DMS 273 (cell line): ENCODE measurements at regions not wholly inside any gene's neighbourhood (a gene's known extent, or its start where the extent isn't known, plus 50 kb on each side); places are given as distances from the start of the nearest gene placed in this dataset.
"Not testable (repeated sequence)": the region's sequence is repeated elsewhere in the genome, so short reads cannot be mapped to it uniquely, and the experiment has no call there.

ENCODE experiments used
- DNase-seq: peaks from one replicate; lab custom pipeline; 2025; ENCODE audit not compliant: unreplicated experiment; lab: John Stamatoyannopoulos, UW

DNA sequence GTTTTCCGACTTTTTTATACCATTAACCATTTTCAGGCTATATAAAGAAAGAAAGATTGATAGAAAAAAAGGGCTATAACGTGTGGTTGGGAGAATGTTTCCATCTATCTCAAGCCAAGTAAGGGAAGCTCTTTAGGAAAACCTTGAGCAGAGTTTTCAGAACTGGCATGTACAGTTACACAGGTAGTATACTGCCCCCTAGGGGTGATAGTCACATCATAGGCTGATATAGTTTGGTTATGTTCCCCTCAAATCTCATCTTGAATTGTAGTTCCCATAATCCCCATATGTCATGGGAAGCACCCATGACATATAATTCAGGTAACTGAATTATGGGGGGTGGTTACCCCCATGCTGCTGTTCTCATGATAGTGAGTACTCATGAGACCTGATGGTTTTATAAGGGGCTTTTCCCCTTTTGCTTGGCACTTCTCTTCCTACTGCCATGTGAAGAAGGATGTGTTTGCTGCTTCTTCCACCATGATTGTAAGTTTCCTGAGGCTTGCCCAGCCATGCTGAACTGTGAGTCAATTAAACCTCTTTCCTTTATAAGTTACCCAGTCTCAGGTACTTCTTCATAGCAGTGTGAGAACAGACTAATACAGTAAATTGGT is 186.8 kb downstream of the TMA16 start:
- DNase-seq = peak; percentile 62

DNA sequence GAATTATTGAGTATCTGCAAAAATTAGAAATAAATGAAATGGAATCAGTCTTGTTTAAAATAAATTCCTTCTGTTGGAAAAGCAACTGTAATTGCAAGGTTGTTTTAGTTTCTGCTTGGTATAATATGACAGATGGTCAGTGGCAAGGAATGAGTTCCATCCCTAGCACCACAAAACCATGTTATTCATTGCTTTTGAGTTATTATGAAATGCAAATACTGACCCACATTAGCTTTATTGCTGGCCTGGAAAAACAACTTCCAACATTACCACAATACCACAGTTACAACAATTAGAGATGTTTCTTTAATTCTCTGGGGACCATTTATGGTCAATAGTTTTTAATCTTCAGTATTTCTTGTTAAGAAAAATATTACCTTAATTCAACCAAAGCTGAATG is 194.4 kb downstream of the TMA16 start:
- DNase-seq = no peak

DNA sequence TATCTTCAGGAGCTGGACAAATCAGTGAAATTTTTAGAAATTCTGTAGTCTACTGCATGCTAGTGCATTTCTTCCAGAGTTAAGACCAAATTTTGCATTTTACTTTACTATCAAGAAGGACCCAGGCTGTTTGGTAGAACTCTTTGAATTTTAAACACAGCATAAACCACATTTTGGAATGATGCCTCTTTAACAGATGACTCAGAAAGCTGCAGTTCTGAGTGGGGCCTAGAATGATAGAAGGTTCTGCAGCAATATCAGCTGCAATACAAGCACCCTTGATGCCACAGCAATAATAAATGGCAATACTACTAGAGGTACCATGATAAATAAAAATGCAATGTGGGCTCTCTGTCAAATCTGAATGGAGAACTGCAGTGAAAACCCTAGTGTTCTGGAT is 198.7 kb downstream of the TMA16 start:
- no peak for DNase-seq

GRCh38 chr4:163693776-163694175 is 199.3 kb downstream of the TMA16 start:
- no peak for DNase-seq

DNA sequence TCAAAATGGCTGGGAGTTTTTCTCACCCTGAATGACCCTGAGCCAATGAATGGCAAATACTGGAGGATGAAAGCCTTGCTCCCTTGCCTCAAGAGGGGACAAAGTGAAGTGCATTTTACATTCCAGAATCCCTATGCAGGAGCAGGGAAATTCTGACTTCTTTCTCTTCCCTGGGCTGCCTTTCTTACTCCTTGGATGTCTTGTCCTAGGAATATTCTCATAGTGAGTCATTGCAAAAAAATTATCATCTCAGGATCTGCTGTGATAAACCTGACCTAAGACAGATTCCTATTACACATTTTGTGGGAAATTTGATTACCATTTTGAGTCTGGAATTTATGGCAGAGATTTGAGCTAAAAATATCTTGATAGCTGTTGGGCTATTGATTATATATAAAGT is 199.9 kb downstream of the TMA16 start:
- DNase-seq = no peak

- DNase-seq = no peak
These were observed 202.6 kb downstream of the TMA16 start for GRCh38 chr4:163697121-163697520.

- not testable (repeated sequence) for DNase-seq
These were observed 205.9 kb downstream of the TMA16 start for GRCh38 chr4:163700383-163700782.

- peak; percentile 20 for DNase-seq
These were observed 207.4 kb downstream of the TMA16 start for GRCh38 chr4:163701916-163702315.

DNA sequence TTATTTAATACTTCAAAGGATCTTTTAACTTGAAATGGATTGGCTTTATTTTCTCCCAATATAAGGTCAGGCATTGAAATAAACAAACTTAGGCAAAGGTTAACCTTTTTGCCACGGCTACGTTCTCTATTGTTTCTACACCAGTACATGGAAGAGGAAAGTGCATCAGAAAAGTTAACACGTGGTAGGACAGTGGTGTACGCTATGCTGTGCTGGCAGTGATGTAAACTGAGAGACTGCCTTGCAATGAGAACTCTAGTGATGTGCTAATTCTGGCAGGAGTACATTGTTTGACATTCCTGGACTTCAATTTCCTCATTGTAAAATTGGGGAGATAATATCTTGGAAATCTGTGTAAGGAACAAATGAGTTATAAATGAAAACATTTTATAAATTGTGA is 208.2 kb downstream of the TMA16 start:
- no peak for DNase-seq

GRCh38 chr4:163703251-163703650 is 208.8 kb downstream of the TMA16 start:
- no peak for DNase-seq

DNA sequence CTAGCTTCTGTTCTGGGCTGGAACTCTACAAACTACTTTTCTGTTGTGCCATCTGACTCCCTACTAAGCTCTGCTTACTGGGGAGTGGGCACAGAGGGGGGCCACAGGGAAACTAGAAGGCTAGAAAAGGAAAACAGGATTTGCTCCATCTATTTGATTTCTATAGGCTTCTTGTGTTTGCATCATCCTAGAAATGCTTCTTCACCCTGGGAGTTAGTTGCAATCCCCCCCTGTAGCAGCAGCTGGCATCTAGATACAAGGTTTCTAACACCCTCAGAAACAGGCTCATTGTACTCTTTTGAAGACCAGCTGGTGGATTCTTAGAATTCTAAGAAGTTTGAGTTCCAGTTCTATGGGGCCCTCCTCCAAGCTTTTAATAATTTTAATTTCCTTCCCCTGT is 213.4 kb downstream of the TMA16 start:
- DNase-seq = peak; percentile 1

DNA sequence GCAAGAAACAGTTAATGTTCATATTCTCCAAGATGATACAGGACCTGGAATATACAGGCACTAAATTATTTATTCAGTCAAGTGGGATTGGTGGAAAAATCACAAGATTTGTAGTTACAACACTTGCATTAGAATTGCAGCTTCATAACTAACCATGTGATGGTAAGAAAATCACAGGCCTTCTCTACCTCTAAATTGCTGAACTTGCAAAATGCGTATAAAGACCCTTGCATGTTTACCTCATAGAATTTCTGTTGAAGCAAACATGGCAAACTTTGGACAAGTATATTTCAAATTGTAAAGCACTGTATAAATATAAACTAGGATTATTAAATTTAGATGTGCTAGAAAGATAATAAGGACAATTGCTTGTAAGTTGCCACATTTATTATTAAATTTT is 215.1 kb downstream of the TMA16 start:
- DNase-seq = no peak

GRCh38 chr4:163710158-163710557 is 215.7 kb downstream of the TMA16 start:
- no peak for DNase-seq

DNA sequence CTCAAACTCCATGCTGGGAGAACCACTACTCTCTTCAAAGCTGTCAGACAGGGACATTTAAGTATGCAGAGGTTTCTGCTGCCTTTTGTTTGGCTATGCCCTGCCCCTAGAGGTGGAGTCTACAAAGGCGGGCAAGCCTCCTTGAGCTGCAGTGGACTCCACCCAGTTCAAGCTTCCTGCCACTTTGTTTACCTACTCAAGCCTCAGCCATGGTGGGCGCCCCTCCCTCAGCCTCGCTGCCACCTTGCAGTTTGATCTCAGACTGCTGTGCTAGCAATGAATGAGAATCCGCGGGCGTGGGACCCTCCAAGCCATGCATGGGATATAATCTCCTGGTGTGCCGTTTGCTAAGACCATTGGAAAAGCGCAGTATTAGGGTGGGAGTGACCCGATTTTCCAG is 230.0 kb downstream of the TMA16 start:
- not testable (repeated sequence) for DNase-seq

DNA sequence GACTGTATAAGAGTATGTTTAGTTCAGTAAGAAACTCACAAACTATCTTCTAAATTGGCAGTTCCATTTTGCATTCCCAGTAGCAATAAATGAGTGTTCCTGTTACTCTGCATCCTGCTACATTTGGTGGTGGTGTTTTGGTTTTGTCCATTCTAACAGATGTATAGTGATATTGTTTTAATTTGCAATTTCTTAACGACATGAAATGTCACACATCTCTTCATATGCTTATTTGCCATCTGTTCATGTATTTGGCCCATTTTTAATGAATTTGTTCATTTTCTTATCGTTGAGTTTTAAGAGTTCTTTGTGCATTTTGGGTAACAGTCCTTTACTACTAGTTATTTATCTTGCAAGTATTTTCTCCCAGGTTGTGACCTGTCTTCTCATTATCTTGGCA is 232.2 kb downstream of the TMA16 start:
- DNase-seq = peak; percentile 1

- no peak for DNase-seq
These were observed 236.6 kb downstream of the TMA16 start for GRCh38 chr4:163731071-163731470.

DNA sequence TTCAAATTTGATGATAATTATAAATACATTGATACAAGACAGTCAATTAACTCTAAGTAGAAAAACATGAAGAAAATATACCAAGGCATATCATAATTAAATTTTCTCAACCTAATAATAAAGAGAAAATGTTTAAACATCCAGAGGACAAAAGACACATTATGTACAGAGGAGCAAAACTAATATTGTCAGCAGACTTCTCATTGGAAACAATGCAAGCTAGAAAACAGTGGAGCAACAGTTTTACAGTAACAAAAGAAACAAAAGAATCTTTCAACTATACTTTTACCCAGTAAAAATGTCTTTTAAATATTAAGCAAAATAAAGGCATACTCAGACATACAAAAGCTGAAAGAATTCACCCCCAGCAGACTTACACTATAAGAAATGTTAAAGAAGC is 238.0 kb downstream of the TMA16 start:
- no peak for DNase-seq

GRCh38 chr4:163736876-163737275 is 242.4 kb downstream of the TMA16 start:
- DNase-seq = no peak

GRCh38 chr4:163737846-163738245 is 243.4 kb downstream of the TMA16 start:
- DNase-seq = not testable (repeated sequence)

GRCh38 chr4:163738521-163738920 is 244.0 kb downstream of the TMA16 start:
- no peak for DNase-seq

DNA sequence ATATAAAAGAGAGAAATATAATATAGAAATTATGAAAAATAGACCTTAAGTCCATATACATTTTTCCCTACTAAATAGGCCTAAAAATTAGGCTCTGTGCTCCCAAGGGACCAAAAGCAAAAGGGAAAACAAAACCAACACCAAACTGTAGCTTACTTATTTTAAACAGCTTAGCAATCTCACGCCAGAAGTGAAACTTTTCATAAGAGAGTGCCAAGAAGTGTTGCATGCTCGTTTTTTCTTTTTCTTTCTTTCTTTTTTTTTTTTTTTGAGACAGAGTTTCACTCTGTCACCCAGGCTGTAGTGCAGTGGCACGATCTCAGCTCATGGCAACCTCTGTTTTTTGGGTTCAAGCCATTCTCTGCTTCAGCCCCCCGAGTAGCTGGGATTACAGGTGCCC is 250.4 kb downstream of the TMA16 start:
- no peak for DNase-seq

DNA sequence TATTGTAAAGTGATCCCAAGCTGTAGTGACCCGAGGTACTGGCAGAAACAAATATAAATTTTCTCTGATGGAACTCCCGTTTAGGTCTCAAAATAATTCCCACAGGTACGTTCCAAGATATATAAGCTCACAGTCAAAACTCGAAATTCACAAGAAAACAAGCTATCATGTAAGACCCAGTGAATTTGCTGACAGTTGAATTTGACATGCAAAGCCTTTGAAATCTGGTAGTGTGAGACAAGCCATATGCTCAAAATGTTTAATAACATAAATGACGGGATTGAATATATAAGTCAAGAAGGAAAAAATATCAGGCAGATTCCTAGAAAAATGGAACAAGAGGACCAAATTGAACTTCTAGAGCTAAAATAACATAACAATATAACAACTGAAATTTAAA is 252.8 kb downstream of the TMA16 start:
- no peak for DNase-seq

DNA sequence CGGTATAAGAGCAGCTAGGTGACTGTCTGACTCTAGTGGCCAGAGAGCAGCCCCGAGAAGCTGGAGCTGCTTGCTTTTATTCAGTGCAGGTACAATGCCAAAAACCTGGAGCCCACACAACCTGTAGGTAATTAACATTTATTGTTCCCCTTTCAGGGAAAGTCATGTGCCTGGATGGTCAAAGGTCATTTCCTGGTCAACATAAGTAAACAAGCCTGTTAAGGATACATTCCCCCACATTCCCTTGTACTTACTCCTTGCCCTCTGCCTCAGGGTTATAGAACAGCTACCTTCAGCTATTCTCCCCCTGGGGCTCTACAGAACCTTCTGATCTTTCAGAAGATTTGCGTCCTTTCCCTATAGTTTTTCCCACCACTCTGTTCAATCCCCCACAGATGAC is 253.4 kb downstream of the TMA16 start:
- no peak for DNase-seq

GRCh38 chr4:163748449-163748848 is 254.0 kb downstream of the TMA16 start:
- peak; percentile 41 for DNase-seq
